GM23338 (cell line): ENCODE measurements at regions not wholly inside any gene's neighbourhood (a gene's known extent, or its start where the extent isn't known, plus 50 kb on each side); places are given as distances from the start of the nearest gene placed in this dataset.

Experiments
- ATAC-seq: fragments of 200-7000 bp; cut with Tn5 transposase; 3 replicates; pipeline ENCODE4 v1.9.1; 2020
- DNase-seq: peaks from one replicate; pipeline ENCODE4 v3.0.0-alpha.2; 2015; ENCODE audit warnings: low spot score
- H2AFZ ChIP-seq: fragments of 200-600 bp; sonication (generic); 2 replicates; pipeline ENCODE4 v1.8.0; 2016; ENCODE audit warnings: antibody characterized with exemption, mild to moderate bottlenecking, moderate library complexity
- H3F3A ChIP-seq: fragments of 200-600 bp; sonication (generic); replicated peaks from 2 replicates; pipeline ENCODE4 v1.8.0; 2017; ENCODE audit warnings: antibody characterized with exemption, mixed run types, low read depth
- H3K27ac ChIP-seq: fragments of 200-600 bp; sonication (generic); 2 replicates; pipeline ENCODE4 v1.6.1; 2016; ENCODE audit warnings: low read depth
- H3K27me3 ChIP-seq: fragments of 200-600 bp; sonication (generic); 2 replicates; pipeline ENCODE4 v1.8.0; 2016; ENCODE audit warnings: mild to moderate bottlenecking, mixed run types, moderate library complexity; ENCODE audit not compliant: insufficient read depth
- H3K36me3 ChIP-seq: fragments of 200-600 bp; sonication (generic); 2 replicates; pipeline ENCODE4 v1.8.0; 2016; ENCODE audit warnings: mild to moderate bottlenecking; ENCODE audit not compliant: insufficient read depth
- H3K4me1 ChIP-seq: fragments of 200-600 bp; sonication (generic); 2 replicates; pipeline ENCODE4 v1.8.0; 2016; ENCODE audit warnings: mild to moderate bottlenecking, moderate library complexity; ENCODE audit not compliant: insufficient read depth
- H3K4me2 ChIP-seq: fragments of 200-600 bp; sonication (generic); 2 replicates; pipeline ENCODE4 v1.7.1; 2017; ENCODE audit warnings: mixed run types
- H3K4me3 ChIP-seq: fragments of 200-600 bp; sonication (generic); 2 replicates; pipeline ENCODE4 v1.6.1; 2016; ENCODE audit warnings: mixed run types
- H3K79me2 ChIP-seq: fragments of 200-600 bp; sonication (generic); replicated peaks from 2 replicates; pipeline ENCODE4 v1.8.0; 2017; ENCODE audit warnings: mild to moderate bottlenecking; ENCODE audit not compliant: insufficient read depth
- H3K9me2 ChIP-seq: fragments of 200-600 bp; sonication (generic); 2 replicates; pipeline ENCODE4 v1.8.0; 2017; ENCODE audit not compliant: insufficient read depth
- H4K20me1 ChIP-seq: fragments of 200-600 bp; sonication (generic); replicated peaks from 2 replicates; pipeline ENCODE4 v1.8.0; 2017; ENCODE audit warnings: mild to moderate bottlenecking; ENCODE audit not compliant: insufficient read depth
- H3K27ac Mint-ChIP-seq: 2 replicates; pipeline ENCODE4 v1.8.0; 2020; ENCODE audit warnings: inconsistent platforms, mild to moderate bottlenecking, moderate library complexity, mixed read lengths
- H3K27me3 Mint-ChIP-seq: 3 replicates; pipeline ENCODE4 v1.8.0; 2022; ENCODE audit warnings: low read depth, mild to moderate bottlenecking, moderate library complexity, mixed read lengths, inconsistent platforms; ENCODE audit not compliant: insufficient read depth, poor library complexity
- H3K36me3 Mint-ChIP-seq: 3 replicates; pipeline ENCODE4 v1.8.0; 2021; ENCODE audit warnings: low read depth, mild to moderate bottlenecking, inconsistent platforms, moderate library complexity, mixed read lengths
- H3K4me1 Mint-ChIP-seq: 3 replicates; pipeline ENCODE4 v1.8.0; 2020; ENCODE audit warnings: mild to moderate bottlenecking, inconsistent platforms, mixed read lengths
- H3K4me3 Mint-ChIP-seq: 3 replicates; pipeline ENCODE4 v1.8.0; 2021; ENCODE audit warnings: moderate library complexity, mild to moderate bottlenecking, inconsistent platforms, mixed read lengths
- H3K9me3 Mint-ChIP-seq: 3 replicates; pipeline ENCODE4 v1.8.0; 2020; ENCODE audit warnings: moderate library complexity, mild to moderate bottlenecking, inconsistent platforms, mixed read lengths
- CREB1 ChIP-seq: fragments of 250-450 bp; sonication (Bioruptor Pico); IDR thresholded peaks from 2 replicates; pipeline ENCODE4 v1.5.0; 2020; ENCODE audit warnings: low read depth, mild to moderate bottlenecking, moderate library complexity
- EZH2 ChIP-seq: fragments of 200-600 bp; sonication (generic); IDR thresholded peaks from one replicate; pipeline ENCODE4 v1.8.0; 2017; ENCODE audit warnings: antibody characterized with exemption, mild to moderate bottlenecking, low read depth; ENCODE audit not compliant: unreplicated experiment
- EZH2phosphoT487 ChIP-seq: fragments of 200-600 bp; sonication (generic); IDR thresholded peaks from one replicate; pipeline ENCODE4 v1.8.1; 2018; ENCODE audit warnings: antibody characterized with exemption; ENCODE audit not compliant: unreplicated experiment
- JUNB ChIP-seq: IDR thresholded peaks from one replicate; pipeline ENCODE4 v1.6.1; 2016; ENCODE audit warnings: antibody characterized with exemption; ENCODE audit not compliant: unreplicated experiment
- NANOG ChIP-seq: IDR thresholded peaks from 2 replicates; pipeline ENCODE4 v1.6.1; 2016; ENCODE audit warnings: antibody characterized with exemption, borderline replicate concordance
- POLR2AphosphoS5 ChIP-seq: IDR thresholded peaks from 2 replicates; pipeline ENCODE4 v1.6.1; 2016; ENCODE audit warnings: antibody characterized with exemption, low read depth
- STAT1 ChIP-seq: IDR thresholded peaks from one replicate; pipeline ENCODE4 v1.6.1; 2016; ENCODE audit warnings: antibody characterized with exemption; ENCODE audit not compliant: unreplicated experiment
- ZNF114 ChIP-seq: fragments of 250-450 bp; sonication (Bioruptor Pico); IDR thresholded peaks from 2 replicates; pipeline ENCODE4 v1.5.0; 2020; ENCODE audit warnings: mild to moderate bottlenecking, moderate library complexity
- ZNF331 ChIP-seq: fragments of 250-450 bp; sonication (Bioruptor Pico); IDR thresholded peaks from 2 replicates; pipeline ENCODE4 v1.5.0; 2020; ENCODE audit warnings: low read depth, mild to moderate bottlenecking, moderate library complexity
- TF ChIP-seq, protein P1 (sequence below), 2 experiments: fragments of 200-600 bp in 1 of 2; sonication (generic) in 1 of 2; conservative IDR thresholded peaks; 2 replicates each; pipeline versions ENCODE4 v1.5.1 to v1.6.1; 2016 to 2017; ENCODE audit warnings: antibody characterized with exemption in 2 of 2, low read depth in 2 of 2, mild to moderate bottlenecking in 2 of 2, moderate library complexity in 1 of 2
- TF ChIP-seq, protein P2 (sequence below): IDR thresholded peaks from 2 replicates; pipeline ENCODE4 v1.6.1; 2016; ENCODE audit warnings: antibody characterized with exemption
- TF ChIP-seq, protein P3 (sequence below): IDR thresholded peaks from one replicate; pipeline ENCODE4 v1.6.1; 2018; ENCODE audit warnings: antibody characterized with exemption; ENCODE audit not compliant: unreplicated experiment
- TF ChIP-seq, protein P4 (sequence below): fragments of 250-450 bp; sonication (Bioruptor Pico); IDR thresholded peaks from 2 replicates; pipeline ENCODE4 v1.5.0; 2020; ENCODE audit warnings: mild to moderate bottlenecking, moderate library complexity

DNA sequence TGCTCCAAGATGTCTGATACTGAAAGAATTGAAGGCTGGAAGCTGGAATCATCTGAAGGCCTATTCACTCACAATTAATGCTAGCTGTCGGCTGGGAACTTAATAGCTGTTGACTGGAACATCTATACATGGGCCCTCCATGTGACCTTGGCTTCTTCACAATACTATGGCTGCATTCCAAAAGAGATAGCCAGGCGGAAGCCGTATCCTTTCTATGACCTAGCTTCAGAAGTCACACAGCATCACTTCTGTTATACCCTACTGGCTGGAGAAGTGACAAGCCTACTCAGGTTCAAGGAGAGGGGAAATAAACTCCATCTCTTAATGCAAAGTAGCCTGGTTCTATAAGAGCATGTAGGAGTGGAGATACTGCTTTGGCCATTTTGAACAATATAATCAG is 50.9 kb upstream of the SPRED1 start:
- no peaks in the 10 kb centered on the region for H3K9me3 Mint-ChIP-seq
- no peak for DNase-seq
- Histone ChIP-seq H4K20me1 (no peaks in the 10 kb centered on the region), H2AFZ (no peak overlapping the region), H3K4me3 (no peak overlapping the region), H3F3A (no peaks in the 10 kb centered on the region), H3K9me2 (peaks cover 19% of the 10 kb centered on the region), H3K79me2 (no peaks in the 10 kb centered on the region), H3K36me3 (no peaks in the 10 kb centered on the region), H3K27ac (no peak overlapping the region), H3K4me2 (no peak overlapping the region), H3K27me3 (no peaks in the 10 kb centered on the region), H3K4me1 (no peaks in the 10 kb centered on the region)
- no peaks in the 10 kb centered on the region for H3K36me3 Mint-ChIP-seq
- ATAC-seq, result no peak
- TF ChIP-seq, protein P1, sequence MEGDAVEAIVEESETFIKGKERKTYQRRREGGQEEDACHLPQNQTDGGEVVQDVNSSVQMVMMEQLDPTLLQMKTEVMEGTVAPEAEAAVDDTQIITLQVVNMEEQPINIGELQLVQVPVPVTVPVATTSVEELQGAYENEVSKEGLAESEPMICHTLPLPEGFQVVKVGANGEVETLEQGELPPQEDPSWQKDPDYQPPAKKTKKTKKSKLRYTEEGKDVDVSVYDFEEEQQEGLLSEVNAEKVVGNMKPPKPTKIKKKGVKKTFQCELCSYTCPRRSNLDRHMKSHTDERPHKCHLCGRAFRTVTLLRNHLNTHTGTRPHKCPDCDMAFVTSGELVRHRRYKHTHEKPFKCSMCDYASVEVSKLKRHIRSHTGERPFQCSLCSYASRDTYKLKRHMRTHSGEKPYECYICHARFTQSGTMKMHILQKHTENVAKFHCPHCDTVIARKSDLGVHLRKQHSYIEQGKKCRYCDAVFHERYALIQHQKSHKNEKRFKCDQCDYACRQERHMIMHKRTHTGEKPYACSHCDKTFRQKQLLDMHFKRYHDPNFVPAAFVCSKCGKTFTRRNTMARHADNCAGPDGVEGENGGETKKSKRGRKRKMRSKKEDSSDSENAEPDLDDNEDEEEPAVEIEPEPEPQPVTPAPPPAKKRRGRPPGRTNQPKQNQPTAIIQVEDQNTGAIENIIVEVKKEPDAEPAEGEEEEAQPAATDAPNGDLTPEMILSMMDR (conservative IDR thresholded peaks at IDR 0.05; ENCODE audit: low read depth in 2 of 2), result no peak
- no peak for TF ChIP-seq ZNF331 (CRISPR knock-in tag)
- TF ChIP-seq POLR2AphosphoS5, result no peak
- TF ChIP-seq STAT1, result no peak
- no peak for TF ChIP-seq NANOG
- TF ChIP-seq JUNB, result no peak
- TF ChIP-seq, protein P2, sequence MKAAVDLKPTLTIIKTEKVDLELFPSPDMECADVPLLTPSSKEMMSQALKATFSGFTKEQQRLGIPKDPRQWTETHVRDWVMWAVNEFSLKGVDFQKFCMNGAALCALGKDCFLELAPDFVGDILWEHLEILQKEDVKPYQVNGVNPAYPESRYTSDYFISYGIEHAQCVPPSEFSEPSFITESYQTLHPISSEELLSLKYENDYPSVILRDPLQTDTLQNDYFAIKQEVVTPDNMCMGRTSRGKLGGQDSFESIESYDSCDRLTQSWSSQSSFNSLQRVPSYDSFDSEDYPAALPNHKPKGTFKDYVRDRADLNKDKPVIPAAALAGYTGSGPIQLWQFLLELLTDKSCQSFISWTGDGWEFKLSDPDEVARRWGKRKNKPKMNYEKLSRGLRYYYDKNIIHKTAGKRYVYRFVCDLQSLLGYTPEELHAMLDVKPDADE, result no peak
- TF ChIP-seq EZH2phosphoT487, result no peak
- no peak for TF ChIP-seq ZNF114 (CRISPR knock-in tag)
- TF ChIP-seq, protein P3, sequence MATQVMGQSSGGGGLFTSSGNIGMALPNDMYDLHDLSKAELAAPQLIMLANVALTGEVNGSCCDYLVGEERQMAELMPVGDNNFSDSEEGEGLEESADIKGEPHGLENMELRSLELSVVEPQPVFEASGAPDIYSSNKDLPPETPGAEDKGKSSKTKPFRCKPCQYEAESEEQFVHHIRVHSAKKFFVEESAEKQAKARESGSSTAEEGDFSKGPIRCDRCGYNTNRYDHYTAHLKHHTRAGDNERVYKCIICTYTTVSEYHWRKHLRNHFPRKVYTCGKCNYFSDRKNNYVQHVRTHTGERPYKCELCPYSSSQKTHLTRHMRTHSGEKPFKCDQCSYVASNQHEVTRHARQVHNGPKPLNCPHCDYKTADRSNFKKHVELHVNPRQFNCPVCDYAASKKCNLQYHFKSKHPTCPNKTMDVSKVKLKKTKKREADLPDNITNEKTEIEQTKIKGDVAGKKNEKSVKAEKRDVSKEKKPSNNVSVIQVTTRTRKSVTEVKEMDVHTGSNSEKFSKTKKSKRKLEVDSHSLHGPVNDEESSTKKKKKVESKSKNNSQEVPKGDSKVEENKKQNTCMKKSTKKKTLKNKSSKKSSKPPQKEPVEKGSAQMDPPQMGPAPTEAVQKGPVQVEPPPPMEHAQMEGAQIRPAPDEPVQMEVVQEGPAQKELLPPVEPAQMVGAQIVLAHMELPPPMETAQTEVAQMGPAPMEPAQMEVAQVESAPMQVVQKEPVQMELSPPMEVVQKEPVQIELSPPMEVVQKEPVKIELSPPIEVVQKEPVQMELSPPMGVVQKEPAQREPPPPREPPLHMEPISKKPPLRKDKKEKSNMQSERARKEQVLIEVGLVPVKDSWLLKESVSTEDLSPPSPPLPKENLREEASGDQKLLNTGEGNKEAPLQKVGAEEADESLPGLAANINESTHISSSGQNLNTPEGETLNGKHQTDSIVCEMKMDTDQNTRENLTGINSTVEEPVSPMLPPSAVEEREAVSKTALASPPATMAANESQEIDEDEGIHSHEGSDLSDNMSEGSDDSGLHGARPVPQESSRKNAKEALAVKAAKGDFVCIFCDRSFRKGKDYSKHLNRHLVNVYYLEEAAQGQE, result no peak
- TF ChIP-seq, protein P4, sequence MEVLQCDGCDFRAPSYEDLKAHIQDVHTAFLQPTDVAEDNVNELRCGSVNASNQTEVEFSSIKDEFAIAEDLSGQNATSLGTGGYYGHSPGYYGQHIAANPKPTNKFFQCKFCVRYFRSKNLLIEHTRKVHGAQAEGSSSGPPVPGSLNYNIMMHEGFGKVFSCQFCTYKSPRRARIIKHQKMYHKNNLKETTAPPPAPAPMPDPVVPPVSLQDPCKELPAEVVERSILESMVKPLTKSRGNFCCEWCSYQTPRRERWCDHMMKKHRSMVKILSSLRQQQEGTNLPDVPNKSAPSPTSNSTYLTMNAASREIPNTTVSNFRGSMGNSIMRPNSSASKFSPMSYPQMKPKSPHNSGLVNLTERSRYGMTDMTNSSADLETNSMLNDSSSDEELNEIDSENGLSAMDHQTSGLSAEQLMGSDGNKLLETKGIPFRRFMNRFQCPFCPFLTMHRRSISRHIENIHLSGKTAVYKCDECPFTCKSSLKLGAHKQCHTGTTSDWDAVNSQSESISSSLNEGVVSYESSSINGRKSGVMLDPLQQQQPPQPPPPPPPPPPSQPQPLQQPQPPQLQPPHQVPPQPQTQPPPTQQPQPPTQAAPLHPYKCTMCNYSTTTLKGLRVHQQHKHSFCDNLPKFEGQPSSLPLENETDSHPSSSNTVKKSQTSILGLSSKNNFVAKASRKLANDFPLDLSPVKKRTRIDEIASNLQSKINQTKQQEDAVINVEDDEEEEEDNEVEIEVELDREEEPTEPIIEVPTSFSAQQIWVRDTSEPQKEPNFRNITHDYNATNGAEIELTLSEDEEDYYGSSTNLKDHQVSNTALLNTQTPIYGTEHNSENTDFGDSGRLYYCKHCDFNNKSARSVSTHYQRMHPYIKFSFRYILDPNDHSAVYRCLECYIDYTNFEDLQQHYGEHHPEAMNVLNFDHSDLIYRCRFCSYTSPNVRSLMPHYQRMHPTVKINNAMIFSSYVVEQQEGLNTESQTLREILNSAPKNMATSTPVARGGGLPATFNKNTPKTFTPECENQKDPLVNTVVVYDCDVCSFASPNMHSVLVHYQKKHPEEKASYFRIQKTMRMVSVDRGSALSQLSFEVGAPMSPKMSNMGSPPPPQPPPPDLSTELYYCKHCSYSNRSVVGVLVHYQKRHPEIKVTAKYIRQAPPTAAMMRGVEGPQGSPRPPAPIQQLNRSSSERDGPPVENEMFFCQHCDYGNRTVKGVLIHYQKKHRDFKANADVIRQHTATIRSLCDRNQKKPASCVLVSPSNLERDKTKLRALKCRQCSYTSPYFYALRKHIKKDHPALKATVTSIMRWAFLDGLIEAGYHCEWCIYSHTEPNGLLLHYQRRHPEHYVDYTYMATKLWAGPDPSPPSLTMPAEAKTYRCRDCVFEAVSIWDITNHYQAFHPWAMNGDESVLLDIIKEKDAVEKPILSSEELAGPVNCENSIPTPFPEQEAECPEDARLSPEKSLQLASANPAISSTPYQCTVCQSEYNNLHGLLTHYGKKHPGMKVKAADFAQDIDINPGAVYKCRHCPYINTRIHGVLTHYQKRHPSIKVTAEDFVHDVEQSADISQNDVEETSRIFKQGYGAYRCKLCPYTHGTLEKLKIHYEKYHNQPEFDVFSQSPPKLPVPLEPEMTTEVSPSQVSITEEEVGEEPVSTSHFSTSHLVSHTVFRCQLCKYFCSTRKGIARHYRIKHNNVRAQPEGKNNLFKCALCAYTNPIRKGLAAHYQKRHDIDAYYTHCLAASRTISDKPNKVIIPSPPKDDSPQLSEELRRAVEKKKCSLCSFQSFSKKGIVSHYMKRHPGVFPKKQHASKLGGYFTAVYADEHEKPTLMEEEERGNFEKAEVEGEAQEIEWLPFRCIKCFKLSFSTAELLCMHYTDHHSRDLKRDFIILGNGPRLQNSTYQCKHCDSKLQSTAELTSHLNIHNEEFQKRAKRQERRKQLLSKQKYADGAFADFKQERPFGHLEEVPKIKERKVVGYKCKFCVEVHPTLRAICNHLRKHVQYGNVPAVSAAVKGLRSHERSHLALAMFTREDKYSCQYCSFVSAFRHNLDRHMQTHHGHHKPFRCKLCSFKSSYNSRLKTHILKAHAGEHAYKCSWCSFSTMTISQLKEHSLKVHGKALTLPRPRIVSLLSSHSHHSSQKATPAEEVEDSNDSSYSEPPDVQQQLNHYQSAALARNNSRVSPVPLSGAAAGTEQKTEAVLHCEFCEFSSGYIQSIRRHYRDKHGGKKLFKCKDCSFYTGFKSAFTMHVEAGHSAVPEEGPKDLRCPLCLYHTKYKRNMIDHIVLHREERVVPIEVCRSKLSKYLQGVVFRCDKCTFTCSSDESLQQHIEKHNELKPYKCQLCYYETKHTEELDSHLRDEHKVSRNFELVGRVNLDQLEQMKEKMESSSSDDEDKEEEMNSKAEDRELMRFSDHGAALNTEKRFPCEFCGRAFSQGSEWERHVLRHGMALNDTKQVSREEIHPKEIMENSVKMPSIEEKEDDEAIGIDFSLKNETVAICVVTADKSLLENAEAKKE (CRISPR knock-in tag), result no peak
- no peak for TF ChIP-seq CREB1 (CRISPR knock-in tag)
- TF ChIP-seq EZH2, result no peak
- H3K4me3 Mint-ChIP-seq, result no peak overlapping the region
- H3K27me3 Mint-ChIP-seq, result peaks cover 3% of the 10 kb centered on the region
- no peak overlapping the region for H3K27ac Mint-ChIP-seq
- peaks cover 3% of the 10 kb centered on the region; the same call in 2 of the 3 replicates for H3K4me1 Mint-ChIP-seq
